ENCODE measurements at regions not wholly inside any gene's neighbourhood (a gene's known extent, or its start where the extent isn't known, plus 50 kb on each side); places are given as distances from the start of the nearest gene placed in this dataset.

DNA sequence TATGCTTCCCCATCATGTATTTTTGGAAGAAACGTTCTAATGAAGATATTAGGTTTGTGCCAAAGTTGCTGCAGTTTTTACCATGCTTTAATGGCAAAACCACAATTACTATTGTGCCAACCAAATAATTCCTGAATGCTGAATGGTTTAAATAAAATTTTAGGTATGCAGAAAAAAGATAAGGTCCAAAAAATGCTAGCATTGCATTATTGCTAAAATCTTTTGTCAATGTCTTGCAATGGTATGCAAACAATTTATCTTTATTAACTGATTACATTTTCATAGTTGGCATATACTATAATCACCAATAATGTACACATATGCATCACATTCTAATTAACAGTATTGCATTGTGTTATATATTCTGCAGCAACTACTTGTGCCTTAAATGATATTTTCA lies 1657.4 kb upstream of the IGFBP7 start:
- TF ChIP-seq, protein P1, sequence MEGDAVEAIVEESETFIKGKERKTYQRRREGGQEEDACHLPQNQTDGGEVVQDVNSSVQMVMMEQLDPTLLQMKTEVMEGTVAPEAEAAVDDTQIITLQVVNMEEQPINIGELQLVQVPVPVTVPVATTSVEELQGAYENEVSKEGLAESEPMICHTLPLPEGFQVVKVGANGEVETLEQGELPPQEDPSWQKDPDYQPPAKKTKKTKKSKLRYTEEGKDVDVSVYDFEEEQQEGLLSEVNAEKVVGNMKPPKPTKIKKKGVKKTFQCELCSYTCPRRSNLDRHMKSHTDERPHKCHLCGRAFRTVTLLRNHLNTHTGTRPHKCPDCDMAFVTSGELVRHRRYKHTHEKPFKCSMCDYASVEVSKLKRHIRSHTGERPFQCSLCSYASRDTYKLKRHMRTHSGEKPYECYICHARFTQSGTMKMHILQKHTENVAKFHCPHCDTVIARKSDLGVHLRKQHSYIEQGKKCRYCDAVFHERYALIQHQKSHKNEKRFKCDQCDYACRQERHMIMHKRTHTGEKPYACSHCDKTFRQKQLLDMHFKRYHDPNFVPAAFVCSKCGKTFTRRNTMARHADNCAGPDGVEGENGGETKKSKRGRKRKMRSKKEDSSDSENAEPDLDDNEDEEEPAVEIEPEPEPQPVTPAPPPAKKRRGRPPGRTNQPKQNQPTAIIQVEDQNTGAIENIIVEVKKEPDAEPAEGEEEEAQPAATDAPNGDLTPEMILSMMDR (conservative IDR thresholded peaks at IDR 0.05): no peak
- no peak for TF ChIP-seq ZFX (IDR thresholded peaks at IDR 0.05)
